ENCODE measurements at regions not wholly inside any gene's neighbourhood (a gene's known extent, or its start where the extent isn't known, plus 50 kb on each side); places are given as distances from the start of the nearest gene placed in this dataset.

DNA sequence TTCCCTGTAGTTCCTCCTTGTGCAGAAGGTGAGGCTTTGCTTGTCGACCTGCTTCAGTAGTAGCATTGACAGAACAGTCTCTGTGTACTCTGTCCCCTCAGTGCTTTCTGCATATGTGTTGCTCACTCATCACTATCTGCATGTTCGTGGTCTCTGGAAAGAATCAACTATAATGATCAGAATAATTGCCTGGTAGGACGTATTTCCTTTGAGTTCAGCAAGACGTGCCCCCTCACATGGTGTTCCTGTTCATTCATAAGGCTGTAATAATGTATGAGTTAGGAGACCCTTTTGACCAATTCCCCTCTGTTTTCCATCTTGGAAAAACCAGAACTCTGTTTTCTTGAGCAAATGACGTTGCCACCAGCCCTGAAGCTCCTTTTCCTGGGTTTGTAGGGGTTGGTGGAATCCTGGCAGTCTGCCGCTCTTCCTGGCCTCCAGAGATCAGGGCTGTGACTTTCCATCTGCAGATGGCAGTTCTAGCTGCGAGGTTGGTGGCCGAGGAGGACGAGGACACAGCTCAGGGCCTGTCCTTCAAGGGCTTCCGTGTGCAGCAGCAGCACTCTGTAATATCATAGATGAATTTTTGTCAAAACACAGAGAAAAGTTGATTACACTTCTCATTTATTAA, 61.9 kb downstream of the EXOSC2 start:
- Histone ChIP-seq H3K4me3 (ENCODE audit: low read length) (no peak overlapping the region), H3K36me3 (ENCODE audit: control insufficient read depth, insufficient read depth, low read length) (no peaks in the 10 kb centered on the region), H3K4me1 (ENCODE audit: control insufficient read depth, insufficient read depth, low read length) (no peaks in the 10 kb centered on the region), H3K9ac (ENCODE audit: low read length) (no peak overlapping the region), H3K9me3 (ENCODE audit: control insufficient read depth, low read length) (no peaks in the 10 kb centered on the region), H3K27me3 (ENCODE audit: control insufficient read depth, insufficient read depth, low read length) (no peaks in the 10 kb centered on the region)

DNA sequence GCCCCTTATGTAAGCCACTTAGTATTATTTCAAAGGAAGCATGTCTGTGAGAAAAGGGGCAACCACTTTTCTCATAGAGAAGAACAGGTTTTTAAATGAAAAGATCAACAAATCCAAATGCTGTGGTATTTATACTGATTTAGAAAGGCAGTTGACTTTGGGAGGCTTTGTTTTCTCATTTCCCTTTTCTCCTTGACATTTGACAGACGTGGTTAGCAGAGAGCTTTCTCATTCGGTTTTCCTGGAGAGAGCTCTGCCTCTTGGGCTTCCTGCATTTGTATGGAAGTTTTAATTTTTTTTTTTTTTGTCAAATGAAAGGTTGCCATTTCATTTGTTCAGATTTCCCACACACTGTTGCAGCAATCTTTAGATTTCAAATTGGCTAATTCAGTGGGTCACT, 62.5 kb downstream of the EXOSC2 start:
- no peaks in the 10 kb centered on the region for H3K27me3 ChIP-seq (ENCODE audit: control insufficient read depth, insufficient read depth, low read length)
- H3K9me3 ChIP-seq (ENCODE audit: control insufficient read depth, low read length): no peaks in the 10 kb centered on the region
- H3K36me3 ChIP-seq (ENCODE audit: control insufficient read depth, insufficient read depth, low read length): no peaks in the 10 kb centered on the region
- H3K4me1 ChIP-seq (ENCODE audit: control insufficient read depth, insufficient read depth, low read length): no peaks in the 10 kb centered on the region
- no peak overlapping the region for H3K9ac ChIP-seq (ENCODE audit: low read length)
- H3K4me3 ChIP-seq (ENCODE audit: low read length): no peak overlapping the region

DNA sequence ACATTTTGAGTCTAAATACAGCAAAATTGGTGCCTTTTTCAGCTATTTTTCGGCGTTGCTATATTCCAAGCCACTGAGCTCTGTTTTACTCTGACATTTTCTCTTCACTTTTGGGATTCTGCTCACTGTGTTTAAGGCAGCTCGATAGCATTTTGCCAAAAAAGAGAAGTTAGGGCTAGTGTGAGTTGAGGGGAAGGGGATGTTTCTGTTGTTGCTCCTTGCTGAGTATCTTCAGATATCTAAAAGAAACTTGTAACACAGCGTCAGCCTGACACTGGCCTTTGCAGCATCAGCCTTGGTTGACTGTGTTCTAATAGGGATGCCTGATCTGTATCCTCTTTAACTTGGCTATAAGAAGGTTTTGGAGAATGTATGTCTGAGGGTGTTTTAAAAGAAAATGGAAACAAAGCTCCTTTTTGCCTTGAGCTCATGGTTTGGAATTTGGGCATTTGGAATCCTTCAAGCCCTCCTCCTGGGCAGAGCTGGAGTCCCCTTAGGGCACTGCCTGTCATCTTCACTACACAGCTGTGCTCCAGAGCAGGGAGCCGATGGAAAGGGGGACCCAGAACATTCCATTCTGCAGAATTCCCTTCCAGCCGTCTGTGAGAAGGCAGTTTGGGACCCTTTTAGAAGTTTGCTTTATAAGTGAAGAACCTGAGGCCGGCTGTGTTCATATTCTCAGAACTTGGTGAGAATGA, 63.0 kb downstream of the EXOSC2 start:
- H3K4me3 ChIP-seq (ENCODE audit: low read length): no peak overlapping the region
- no peaks in the 10 kb centered on the region for H3K4me1 ChIP-seq (ENCODE audit: control insufficient read depth, insufficient read depth, low read length)
- H3K27me3 ChIP-seq (ENCODE audit: control insufficient read depth, insufficient read depth, low read length): no peaks in the 10 kb centered on the region
- no peaks in the 10 kb centered on the region for H3K36me3 ChIP-seq (ENCODE audit: control insufficient read depth, insufficient read depth, low read length)
- H3K9me3 ChIP-seq (ENCODE audit: control insufficient read depth, low read length): no peaks in the 10 kb centered on the region
- H3K9ac ChIP-seq (ENCODE audit: low read length): no peak overlapping the region

DNA sequence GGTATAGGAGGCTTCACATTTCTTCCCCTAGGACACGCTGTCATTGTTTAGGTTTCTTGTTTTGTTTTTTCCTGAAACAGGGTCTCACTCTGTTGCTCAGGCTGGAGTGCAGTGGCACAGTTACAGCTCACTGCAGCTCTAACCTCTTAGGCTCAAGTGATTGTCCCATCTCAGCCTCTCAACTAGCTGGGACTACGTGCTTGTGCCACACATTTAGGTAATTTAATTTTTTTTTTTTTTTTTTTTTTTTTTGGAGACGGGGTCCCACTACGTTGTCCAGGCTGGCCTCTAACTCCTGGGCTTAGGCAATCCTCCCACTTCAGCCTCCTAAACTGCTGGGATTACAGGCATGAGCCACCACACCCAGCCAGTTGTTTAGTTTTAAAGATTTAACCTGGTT, 66.2 kb downstream of the EXOSC2 start:
- H3K27me3 ChIP-seq (ENCODE audit: control insufficient read depth, insufficient read depth, low read length): no peaks in the 10 kb centered on the region
- no peaks in the 10 kb centered on the region for H3K4me1 ChIP-seq (ENCODE audit: control insufficient read depth, insufficient read depth, low read length)
- no peak overlapping the region for H3K9ac ChIP-seq (ENCODE audit: low read length)
- no peaks in the 10 kb centered on the region for H3K9me3 ChIP-seq (ENCODE audit: control insufficient read depth, low read length)
- no peak overlapping the region for H3K4me3 ChIP-seq (ENCODE audit: low read length)
- H3K36me3 ChIP-seq (ENCODE audit: control insufficient read depth, insufficient read depth, low read length): no peaks in the 10 kb centered on the region

DNA sequence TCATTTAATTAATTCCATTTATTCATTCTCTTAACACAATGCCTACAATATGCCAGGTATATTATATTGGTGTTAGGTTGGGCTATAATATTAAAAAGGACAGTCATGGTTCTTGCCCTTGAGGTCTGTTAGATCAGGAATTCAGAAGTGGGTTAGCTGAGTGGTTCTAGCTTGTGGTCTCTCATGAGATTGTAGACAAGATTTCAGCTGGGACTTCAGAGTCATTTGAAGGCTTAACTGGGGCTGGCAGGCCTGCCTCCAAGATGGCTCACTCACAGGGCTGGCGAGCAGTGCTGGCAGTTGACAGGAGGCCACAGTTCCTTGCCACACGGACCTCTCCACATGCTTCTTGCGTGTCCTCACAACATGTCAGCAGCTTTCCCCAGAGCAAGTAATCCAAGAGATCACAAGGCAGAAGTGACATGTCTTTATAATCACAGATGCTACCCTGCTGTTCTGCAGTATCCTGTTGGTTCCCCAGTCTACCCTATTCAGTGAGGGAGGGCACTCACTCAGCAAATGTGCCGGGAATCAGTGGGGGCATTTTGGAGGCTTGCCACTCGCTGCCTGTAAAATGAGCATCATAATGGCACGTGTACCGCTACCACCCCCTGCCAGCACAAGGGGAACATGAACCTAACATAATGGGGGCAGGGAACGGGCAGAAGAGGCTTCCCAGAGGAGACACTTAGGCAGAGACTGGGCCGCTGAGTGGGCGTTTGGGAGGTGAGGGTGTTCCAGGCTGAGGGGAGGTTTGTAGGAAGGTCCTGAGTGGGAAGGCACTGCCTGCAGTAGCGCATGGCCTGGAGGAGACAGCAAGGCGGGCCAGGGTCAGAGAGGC, 70.0 kb downstream of the EXOSC2 start:
- Histone ChIP-seq H3K36me3 (ENCODE audit: control insufficient read depth, insufficient read depth, low read length) (no peaks in the 10 kb centered on the region), H3K9ac (ENCODE audit: low read length) (no peak overlapping the region), H3K27me3 (ENCODE audit: control insufficient read depth, insufficient read depth, low read length) (no peaks in the 10 kb centered on the region), H3K4me3 (ENCODE audit: low read length) (no peak overlapping the region), H3K9me3 (ENCODE audit: control insufficient read depth, low read length) (no peaks in the 10 kb centered on the region), H3K4me1 (ENCODE audit: control insufficient read depth, insufficient read depth, low read length) (peaks cover 9% of the 10 kb centered on the region)

DNA sequence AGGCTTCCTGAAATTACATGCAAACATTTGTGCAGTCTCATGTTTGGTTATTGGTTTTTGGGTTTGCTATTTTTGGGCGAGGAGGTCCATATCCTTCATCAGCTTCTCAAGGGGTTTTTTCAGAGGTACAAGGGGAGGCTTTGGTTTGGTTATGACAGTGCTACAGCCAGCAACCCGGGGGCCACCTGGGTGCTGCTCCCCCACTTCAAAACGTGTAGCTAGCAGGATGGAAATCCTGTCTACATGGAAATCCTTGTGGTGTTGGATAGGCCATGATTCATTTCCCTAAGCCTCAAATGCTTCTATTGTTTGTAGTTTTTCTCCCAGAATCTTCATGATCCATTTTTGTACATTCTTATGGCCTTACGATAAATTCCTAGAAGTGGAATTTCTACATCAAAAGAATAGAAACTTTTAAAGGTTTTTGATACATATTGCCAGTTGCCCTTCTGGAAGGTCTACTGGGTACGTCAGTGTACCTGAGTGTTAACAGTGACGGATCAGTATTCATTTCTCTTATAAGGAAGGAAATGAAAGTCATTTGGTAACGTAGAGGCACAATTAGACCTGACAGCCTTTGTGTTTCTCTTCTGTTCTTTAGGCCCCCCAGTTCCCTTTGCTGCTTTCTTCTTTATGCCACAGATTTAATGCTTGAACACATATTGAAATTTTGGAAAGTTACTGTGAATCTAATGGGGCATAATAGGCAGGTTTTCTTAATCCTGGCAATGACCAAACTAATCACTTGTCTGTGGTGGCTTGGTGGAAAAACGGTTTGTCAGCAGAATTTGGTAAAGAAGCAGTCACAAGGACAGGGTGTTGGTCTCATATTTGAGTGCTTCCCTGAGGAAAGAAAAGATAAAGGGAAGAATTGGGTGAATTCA, 69.7 kb upstream of the ABL1 start:
- H3K4me3 ChIP-seq (ENCODE audit: low read length): no peak overlapping the region
- no peak overlapping the region for H3K9ac ChIP-seq (ENCODE audit: low read length)
- H3K36me3 ChIP-seq (ENCODE audit: control insufficient read depth, insufficient read depth, low read length): no peaks in the 10 kb centered on the region
- H3K9me3 ChIP-seq (ENCODE audit: control insufficient read depth, low read length): no peaks in the 10 kb centered on the region
- peaks cover 9% of the 10 kb centered on the region for H3K4me1 ChIP-seq (ENCODE audit: control insufficient read depth, insufficient read depth, low read length)
- no peaks in the 10 kb centered on the region for H3K27me3 ChIP-seq (ENCODE audit: control insufficient read depth, insufficient read depth, low read length)

DNA sequence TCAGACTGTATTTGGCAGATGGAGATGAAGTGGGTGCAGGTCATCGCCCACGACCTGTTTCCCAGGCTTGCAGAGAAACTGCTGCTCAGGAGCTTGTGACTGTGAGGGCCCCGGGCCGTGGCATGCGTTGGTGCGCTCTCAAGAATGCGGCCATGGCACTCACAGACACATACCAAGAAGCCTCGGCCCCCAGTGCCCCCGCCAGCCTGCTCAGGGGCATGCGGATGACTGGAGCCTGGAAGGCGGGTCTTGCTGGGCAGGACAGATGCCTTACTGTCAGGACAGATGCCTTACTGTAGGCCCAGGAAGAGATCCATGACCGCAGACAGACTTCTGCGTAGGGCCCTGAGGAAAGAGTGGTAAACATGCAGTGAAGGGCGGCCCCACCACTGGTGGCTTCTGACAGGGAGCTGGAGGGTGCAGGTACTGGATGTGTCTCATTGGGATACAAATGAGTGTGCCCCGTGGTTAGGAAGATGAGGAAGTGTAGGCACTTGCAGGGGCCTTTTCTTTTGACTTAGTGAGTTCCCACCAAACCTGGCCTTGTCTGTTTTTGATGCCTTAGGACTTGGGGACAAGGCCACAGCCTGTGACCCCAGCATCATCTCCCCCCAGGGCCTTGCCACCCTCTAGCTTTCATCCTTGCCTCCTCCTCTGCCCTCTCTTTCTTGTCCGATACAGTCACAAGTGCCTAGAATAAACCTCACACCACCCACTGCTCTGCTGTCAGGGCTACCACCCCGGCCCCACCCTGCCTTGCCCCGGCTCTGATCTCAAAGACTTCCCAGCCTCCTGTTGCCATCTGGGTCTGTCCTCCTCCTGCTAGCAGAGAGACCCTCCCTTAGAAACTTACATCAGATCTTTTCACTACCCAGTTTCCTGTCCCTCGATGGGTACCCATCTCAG, 68.8 kb upstream of the ABL1 start:
- Histone ChIP-seq H3K9me3 (ENCODE audit: control insufficient read depth, low read length) (no peaks in the 10 kb centered on the region), H3K36me3 (ENCODE audit: control insufficient read depth, insufficient read depth, low read length) (no peaks in the 10 kb centered on the region), H3K27me3 (ENCODE audit: control insufficient read depth, insufficient read depth, low read length) (no peaks in the 10 kb centered on the region), H3K4me1 (ENCODE audit: control insufficient read depth, insufficient read depth, low read length) (peaks cover 9% of the 10 kb centered on the region), H3K9ac (ENCODE audit: low read length) (no peak overlapping the region), H3K4me3 (ENCODE audit: low read length) (no peak overlapping the region)

DNA sequence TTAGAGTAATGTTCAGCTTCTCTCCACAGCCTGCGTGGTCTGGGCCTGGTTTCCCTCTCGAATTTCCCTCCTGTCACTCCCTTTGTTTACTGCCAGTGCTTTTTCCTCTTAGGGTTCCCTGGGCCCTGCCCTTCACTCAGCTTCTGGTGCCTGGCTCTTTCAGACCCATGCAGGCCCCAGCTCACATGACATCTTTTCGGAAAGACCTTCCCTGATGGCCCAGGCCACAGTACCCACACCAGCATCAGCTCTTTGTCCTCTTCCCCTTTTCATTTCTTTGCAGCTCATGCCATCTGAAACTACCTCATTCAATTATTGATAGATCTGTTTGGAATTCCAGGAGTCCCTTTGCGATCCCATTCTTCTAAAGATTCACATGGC, 68.1 kb upstream of the ABL1 start:
- Histone ChIP-seq H3K4me1 (ENCODE audit: control insufficient read depth, insufficient read depth, low read length) (peaks cover 9% of the 10 kb centered on the region), H3K4me3 (ENCODE audit: low read length) (no peak overlapping the region), H3K9ac (ENCODE audit: low read length) (no peak overlapping the region), H3K27me3 (ENCODE audit: control insufficient read depth, insufficient read depth, low read length) (no peaks in the 10 kb centered on the region), H3K9me3 (ENCODE audit: control insufficient read depth, low read length) (no peaks in the 10 kb centered on the region), H3K36me3 (ENCODE audit: control insufficient read depth, insufficient read depth, low read length) (no peaks in the 10 kb centered on the region)

DNA sequence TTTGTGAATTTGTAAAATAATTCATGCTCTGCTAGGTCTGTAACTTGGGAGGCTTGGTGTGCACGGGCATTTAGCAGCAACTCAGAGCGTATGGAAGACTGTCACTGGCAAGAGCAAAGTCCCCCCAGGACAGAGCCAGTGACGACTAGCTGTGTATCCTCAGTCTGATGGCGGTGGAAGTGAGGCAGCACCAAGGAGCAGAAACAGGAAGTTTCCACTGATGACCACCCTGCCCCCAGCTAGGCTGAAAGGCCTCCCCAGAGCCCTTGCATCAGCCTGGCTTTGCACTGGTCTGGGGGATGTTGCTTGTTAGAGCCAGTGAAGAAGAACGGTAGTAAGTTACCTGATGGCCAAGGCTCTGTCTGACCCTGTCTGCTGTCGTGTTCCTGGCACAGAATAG, 66.8 kb upstream of the ABL1 start:
- Histone ChIP-seq H3K4me3 (ENCODE audit: low read length) (no peak overlapping the region), H3K36me3 (ENCODE audit: control insufficient read depth, insufficient read depth, low read length) (no peaks in the 10 kb centered on the region), H3K27me3 (ENCODE audit: control insufficient read depth, insufficient read depth, low read length) (no peaks in the 10 kb centered on the region), H3K4me1 (ENCODE audit: control insufficient read depth, insufficient read depth, low read length) (peaks cover 9% of the 10 kb centered on the region), H3K9me3 (ENCODE audit: control insufficient read depth, low read length) (no peaks in the 10 kb centered on the region), H3K9ac (ENCODE audit: low read length) (no peak overlapping the region)

DNA sequence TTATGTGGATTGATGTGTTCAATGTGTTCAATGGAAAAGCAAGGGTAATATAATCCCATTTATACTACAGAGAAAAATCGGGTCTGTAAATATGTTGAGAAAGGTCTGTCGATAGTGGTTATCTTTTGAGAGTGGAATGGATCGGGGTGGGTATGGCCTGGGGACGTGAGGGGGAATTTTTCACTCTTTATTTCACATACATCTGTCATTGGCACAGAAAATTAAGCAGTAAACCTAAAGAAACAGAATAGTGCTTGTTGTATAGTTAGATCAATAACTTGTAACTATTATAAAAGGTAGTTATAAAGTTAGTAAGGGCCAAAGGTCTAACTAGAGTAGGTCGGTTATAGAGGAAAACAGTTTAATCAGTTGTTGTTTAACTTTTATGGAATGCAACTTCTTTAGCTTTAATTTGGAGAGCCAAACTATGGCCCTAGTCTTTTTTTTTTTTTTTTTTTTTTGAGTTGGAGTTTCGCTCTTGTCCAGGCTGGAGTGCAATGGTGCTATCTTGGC, 66.1 kb upstream of the ABL1 start:
- H3K36me3 ChIP-seq (ENCODE audit: control insufficient read depth, insufficient read depth, low read length): no peaks in the 10 kb centered on the region
- no peak overlapping the region for H3K9ac ChIP-seq (ENCODE audit: low read length)
- H3K27me3 ChIP-seq (ENCODE audit: control insufficient read depth, insufficient read depth, low read length): no peaks in the 10 kb centered on the region
- no peak overlapping the region for H3K4me3 ChIP-seq (ENCODE audit: low read length)
- no peaks in the 10 kb centered on the region for H3K9me3 ChIP-seq (ENCODE audit: control insufficient read depth, low read length)
- H3K4me1 ChIP-seq (ENCODE audit: control insufficient read depth, insufficient read depth, low read length): peaks cover 9% of the 10 kb centered on the region

DNA sequence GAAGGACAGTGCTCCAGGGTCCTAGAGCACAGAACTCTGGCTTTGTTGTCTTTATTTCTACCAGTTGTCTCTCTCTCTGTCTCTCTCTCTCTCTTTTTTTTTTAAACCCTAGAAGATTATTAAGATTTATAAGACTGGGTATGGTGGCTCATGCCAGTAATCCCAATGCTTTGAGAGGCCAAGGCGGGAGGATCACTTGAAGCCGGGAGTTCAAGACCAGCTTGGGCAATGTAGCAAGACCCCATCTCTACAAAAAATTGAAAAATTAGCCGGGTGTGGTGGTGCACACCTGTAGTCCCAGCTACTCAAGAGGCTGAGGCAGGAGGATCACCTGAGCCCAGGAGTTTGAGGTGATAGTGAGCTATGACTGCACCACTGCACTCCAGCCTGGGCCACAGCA, 65.0 kb upstream of the ABL1 start:
- H3K4me3 ChIP-seq (ENCODE audit: low read length): no peak overlapping the region
- no peaks in the 10 kb centered on the region for H3K36me3 ChIP-seq (ENCODE audit: control insufficient read depth, insufficient read depth, low read length)
- H3K9ac ChIP-seq (ENCODE audit: low read length): no peak overlapping the region
- no peaks in the 10 kb centered on the region for H3K27me3 ChIP-seq (ENCODE audit: control insufficient read depth, insufficient read depth, low read length)
- peaks cover 9% of the 10 kb centered on the region for H3K4me1 ChIP-seq (ENCODE audit: control insufficient read depth, insufficient read depth, low read length)
- H3K9me3 ChIP-seq (ENCODE audit: control insufficient read depth, low read length): no peaks in the 10 kb centered on the region
